GM19238 (cell line): ENCODE measurements at regions not wholly inside any gene's neighbourhood (a gene's known extent, or its start where the extent isn't known, plus 50 kb on each side); places are given as distances from the start of the nearest gene placed in this dataset.
A peak's percentile ranks its signal among the peaks of the same experiment; 100 is the strongest.
"Not testable (repeated sequence)": the region's sequence is repeated elsewhere in the genome, so short reads cannot be mapped to it uniquely, and the experiment has no call there.

Source experiments
- DNase-seq: peaks from one replicate; pipeline ENCODE4 v3.0.0; 2011; ENCODE audit warnings: low spot score; ENCODE audit not compliant: insufficient read length

- no peak for DNase-seq
Observed at GRCh38 chr2:207438414-207439126, 91.2 kb upstream of the CREB1 start.

DNA sequence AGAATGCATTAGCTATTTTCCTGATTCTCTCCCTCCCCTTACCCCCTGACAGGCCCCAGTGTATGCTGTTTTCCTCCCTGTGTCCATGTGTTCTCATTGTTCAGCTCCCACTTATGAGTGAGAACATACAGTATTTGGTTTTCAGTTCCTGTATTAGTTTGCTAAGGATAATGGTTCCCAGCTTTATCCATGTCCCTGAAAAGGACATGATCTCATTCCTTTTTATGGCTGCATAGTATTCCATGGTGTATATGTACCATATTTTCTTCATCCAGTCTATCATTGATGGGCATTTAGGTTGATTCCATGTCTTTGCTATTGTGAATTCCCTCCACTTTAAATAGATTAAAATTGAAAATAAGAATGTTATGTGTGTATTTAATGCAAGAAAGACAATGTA is 89.9 kb upstream of the CREB1 start:
- DNase-seq, result not testable (repeated sequence)

GRCh38 chr2:207444756-207445155 is 85.0 kb upstream of the CREB1 start:
- DNase-seq, result no peak

- DNase-seq, result no peak
Observed at GRCh38 chr2:207446653-207447052, 83.1 kb upstream of the CREB1 start.

- DNase-seq, result no peak
Observed at GRCh38 chr2:207448006-207448405, 81.8 kb upstream of the CREB1 start.

- no peak for DNase-seq
Observed at GRCh38 chr2:207449642-207450165, 80.1 kb upstream of the CREB1 start.

DNA sequence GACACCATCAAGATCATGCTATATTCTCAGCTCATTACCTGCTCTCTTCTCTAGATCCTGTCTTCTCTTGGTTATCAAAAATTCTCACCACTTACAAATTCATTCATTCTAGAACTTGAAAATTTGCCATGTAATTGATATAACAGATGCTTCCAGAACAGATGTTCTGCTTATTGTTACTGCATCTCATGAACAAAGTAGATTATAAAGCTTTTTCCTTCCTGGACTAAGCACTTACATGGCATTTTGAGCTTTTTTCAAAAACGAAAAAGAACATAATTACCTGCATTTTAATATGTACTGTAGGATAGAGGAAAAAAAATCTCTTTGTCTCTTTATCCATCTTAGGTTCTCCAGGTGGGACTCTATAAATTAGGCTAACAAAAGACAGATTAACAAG is 79.6 kb upstream of the CREB1 start:
- no peak for DNase-seq

- DNase-seq, result no peak
Observed at GRCh38 chr2:207458582-207458981, 71.2 kb upstream of the CREB1 start.

- peak; percentile 16 for DNase-seq
Observed at GRCh38 chr2:207459990-207460757, 69.6 kb upstream of the CREB1 start.

- DNase-seq, result no peak
Observed at GRCh38 chr2:207463433-207463832, 66.3 kb upstream of the CREB1 start.

DNA sequence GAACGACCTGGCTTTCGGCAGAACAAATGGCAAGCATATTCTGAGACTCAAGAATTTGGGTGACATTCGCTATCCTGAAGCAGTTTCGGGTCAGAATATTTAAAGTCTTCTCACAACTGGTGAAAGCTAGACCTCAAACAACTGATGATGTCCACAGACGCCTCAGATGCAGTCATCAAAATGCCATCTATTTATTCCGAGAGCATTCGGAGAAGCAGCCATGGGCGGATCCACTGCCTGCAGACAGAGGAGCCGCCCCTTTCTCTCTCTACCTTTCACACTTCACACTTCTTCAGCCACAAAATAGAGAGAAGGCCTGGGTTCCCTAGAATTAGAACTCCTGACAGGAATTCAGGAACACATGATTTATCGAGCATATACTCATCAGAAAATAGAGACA is 65.8 kb upstream of the CREB1 start:
- DNase-seq, result no peak

GRCh38 chr2:207465894-207466293 is 63.9 kb upstream of the CREB1 start:
- DNase-seq, result no peak

DNA sequence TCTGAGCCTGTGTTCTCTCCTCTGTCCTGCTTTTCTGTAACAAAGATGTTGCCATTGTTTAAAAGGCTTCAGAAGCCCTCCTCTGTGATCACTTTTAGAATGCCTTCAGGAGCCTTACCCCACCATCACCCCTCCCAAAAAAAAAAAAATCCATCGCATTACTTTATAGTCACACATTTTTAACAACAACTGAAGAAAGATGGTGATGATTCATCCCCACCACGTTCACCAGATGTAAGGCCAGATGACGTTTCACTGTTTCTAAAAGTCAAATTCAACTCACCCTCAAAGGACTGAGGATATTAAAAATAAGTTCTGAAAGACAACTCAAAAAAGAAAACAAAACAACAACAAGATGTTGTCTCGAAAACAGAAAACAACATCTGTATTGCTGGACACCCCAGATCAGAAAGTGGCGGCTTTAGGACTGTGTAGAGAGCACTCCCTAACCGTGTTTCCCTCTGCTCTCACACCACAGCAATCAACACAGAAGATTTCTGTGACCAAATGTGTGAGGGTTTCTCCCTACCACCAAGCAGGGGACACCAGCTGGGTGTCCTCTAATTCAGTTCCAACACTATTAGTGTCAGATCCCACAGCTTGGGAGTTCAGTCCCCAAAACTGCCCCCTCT is 61.9 kb upstream of the CREB1 start:
- no peak for DNase-seq

GRCh38 chr2:207468488-207468887 is 61.3 kb upstream of the CREB1 start:
- no peak for DNase-seq

DNA sequence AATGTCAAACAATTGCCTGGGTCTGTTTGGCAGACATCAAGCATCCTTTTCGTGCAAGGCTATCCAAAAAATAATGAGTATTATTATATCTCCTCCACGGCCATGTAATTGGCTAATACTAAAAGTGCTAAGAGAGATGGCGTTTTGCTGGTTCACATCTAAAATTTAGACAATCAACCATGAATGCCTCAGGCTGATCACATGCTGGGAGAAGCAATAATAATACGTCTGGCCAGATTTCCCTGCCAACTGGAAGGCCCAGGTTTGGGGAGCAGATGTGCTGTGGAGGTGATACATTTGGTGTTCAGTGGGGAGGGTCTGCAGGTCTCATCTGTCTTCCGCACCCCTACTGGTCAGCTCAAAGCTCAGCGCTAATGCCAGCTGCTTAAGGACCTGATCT is 60.3 kb upstream of the CREB1 start:
- no peak for DNase-seq

DNA sequence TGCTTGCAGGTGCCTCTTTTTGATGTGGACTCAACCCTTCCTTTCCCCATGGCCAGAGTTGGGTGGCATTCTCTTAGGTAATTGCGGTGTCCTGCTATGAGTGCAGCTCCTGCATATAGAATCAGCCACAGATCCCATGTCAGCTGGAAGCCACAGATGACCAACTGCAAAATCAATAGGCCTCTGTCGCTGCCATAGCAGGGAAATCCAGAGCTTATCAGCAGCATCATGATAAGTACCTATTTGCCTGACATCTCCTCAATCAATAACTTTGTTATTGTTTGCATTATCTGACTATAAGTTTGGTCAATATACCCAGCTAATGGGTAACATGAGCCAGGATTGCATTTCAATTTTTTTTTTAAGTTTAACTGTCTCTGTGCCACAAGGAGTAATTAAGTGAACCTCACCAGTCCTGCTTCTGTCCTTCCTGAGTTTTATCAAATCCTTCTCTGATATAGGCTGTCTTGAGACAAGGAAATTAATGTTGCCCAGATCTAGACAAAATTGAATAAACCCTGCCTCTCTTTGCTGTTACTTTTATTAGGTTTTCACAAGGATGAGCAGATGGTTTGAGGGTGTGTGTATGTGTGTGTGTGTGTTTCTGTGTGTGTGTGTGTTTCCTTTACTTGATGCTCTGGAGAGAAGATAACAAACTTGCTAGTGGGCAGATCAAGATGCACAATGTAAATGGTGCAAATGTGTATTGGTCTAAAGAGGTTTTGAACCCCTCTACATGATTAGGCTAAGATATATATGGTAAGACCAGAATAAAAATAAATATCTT is 59.6 kb upstream of the CREB1 start:
- DNase-seq, result no peak

- DNase-seq, result no peak
Observed at GRCh38 chr2:207471261-207471660, 58.5 kb upstream of the CREB1 start.

GRCh38 chr2:207472343-207473048 is 57.3 kb upstream of the CREB1 start:
- DNase-seq, result no peak

DNA sequence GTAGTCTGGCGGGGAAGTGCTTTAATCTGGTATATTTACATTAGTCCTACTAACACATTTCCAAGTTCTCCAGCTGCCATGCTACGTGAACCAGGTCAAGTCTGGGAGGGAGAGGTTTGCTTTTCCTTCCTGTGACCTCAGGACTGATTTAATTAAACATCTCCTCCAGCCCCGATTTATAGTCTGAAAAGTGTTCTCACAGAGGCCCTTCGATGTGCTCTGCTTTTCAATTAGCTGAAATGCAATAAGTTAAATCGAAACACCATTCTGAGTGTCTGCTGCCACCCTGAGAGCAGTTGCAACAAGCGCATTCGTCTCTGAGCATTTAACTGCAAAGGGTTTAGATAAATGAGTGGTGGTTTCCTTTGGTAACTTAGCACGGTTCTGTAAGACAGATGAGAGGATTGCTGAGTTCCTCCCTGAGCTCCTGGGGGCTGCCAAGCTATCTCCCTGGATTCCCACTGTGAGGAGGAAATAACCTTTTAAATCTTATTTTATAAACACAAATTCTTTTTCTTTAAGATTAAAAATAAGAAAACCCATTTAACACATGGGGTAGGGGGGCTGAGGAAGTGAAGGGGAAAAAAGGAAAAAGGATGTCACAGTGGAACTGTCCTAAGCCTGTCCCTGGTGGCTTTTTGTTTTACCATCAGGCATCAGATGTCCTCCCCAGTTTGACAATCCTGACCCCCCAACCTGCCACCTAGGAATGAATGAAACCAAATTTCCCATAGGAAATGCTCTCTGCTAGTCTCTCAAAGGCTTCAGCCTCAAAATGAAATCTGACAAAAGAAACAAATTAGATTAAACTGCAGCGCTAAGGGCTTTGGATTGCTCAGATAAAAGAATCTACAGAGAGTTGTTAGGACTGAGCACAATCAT is 56.5 kb upstream of the CREB1 start:
- no peak for DNase-seq

DNA sequence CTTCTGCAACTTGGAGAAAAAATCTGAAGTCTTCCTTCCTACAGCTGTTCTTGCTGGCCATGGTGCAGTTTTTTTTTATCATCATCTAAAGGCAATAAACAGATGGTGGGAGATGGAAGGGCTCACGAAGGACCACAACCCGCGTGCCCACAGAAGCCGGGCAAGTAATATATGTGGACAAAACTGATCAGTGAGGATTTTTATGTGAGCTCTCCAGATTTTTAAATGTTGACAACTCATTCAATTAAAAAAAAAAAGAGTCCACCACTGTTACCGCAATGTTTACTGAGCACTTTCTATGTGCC is 55.9 kb upstream of the CREB1 start:
- DNase-seq, result no peak
